Vagina (tissue), 2 donors: ENCODE measurements at regions not wholly inside any gene's neighbourhood (a gene's known extent, or its start where the extent isn't known, plus 50 kb on each side); places are given as distances from the start of the nearest gene placed in this dataset.

Source experiments
- CTCF ChIP-seq, 3 experiments: fragments of 450-650 bp in 2 of 3; fragments of 200-600 bp in 1 of 3; sonication (generic) in 1 of 3; IDR thresholded peaks; one replicate each; pipeline ENCODE4 v1.5.1; 2017 to 2019; ENCODE audit warnings: antibody characterized with exemption in 3 of 3, mild to moderate bottlenecking in 2 of 3, moderate library complexity in 2 of 3
- POLR2A ChIP-seq, 2 donors: fragments of 450-650 bp; IDR thresholded peaks; one replicate each; pipeline ENCODE4 v1.6.1; 2017; ENCODE audit warnings: antibody characterized with exemption in 2 of 2, mild to moderate bottlenecking in 2 of 2, moderate library complexity in 2 of 2

- TF ChIP-seq POLR2A (IDR thresholded peaks at IDR 0.05) (no peak), CTCF (IDR thresholded peaks at IDR 0.05) (no peak)
Measured at GRCh38 chr1:214976665-214977064, 105.9 kb upstream of the KCNK2 start.
